ENCODE measurements at regions not wholly inside any gene's neighbourhood (a gene's known extent, or its start where the extent isn't known, plus 50 kb on each side); places are given as distances from the start of the nearest gene placed in this dataset.

GRCh38 chr7:40977533-40977932 is 725.4 kb downstream of the INHBA start:
- ChIA-PET POLR2A (no interaction called here), CTCF (no interaction called here)
- Mint-ChIP-seq H3K4me1 (no peaks in the 10 kb centered on the region), H3K36me3 (ENCODE audit: low read depth) (no peaks in the 10 kb centered on the region), H3K9me3 (peaks cover 10% of the 10 kb centered on the region), H3K27ac (no peak overlapping the region), H3K4me3 (no peak overlapping the region), H3K27me3 (no peaks in the 10 kb centered on the region)
- DNase-seq, result no peak

- no peaks in the 10 kb centered on the region for H3K4me1 Mint-ChIP-seq
- H3K9me3 Mint-ChIP-seq, result peaks cover 12% of the 10 kb centered on the region
- H3K4me3 Mint-ChIP-seq, result no peak overlapping the region
- no peak overlapping the region for H3K27ac Mint-ChIP-seq
- H3K36me3 Mint-ChIP-seq (ENCODE audit: low read depth), result no peaks in the 10 kb centered on the region
- POLR2A ChIA-PET, result no interaction called here
- DNase-seq, result no peak
- CTCF ChIA-PET, result no interaction called here
- H3K27me3 Mint-ChIP-seq, result no peaks in the 10 kb centered on the region
Measured at GRCh38 chr7:40972426-40972825, 730.5 kb downstream of the INHBA start.

- Mint-ChIP-seq H3K4me1 (no peaks in the 10 kb centered on the region), H3K27ac (no peak overlapping the region), H3K27me3 (no peaks in the 10 kb centered on the region), H3K9me3 (peaks cover 18% of the 10 kb centered on the region), H3K36me3 (ENCODE audit: low read depth) (no peaks in the 10 kb centered on the region), H3K4me3 (no peak overlapping the region)
- no peak for DNase-seq
- ChIA-PET CTCF (no interaction called here), POLR2A (no interaction called here)
Measured at GRCh38 chr7:40969641-40970040, 733.2 kb downstream of the INHBA start.

- Mint-ChIP-seq H3K9me3 (peaks cover 17% of the 10 kb centered on the region), H3K4me1 (no peaks in the 10 kb centered on the region), H3K27ac (no peak overlapping the region), H3K27me3 (no peaks in the 10 kb centered on the region), H3K4me3 (no peak overlapping the region), H3K36me3 (ENCODE audit: low read depth) (no peaks in the 10 kb centered on the region)
- CTCF ChIA-PET, result no interaction called here
- POLR2A ChIA-PET, result no interaction called here
- DNase-seq, result no peak
Measured at GRCh38 chr7:40966693-40967092, 736.2 kb downstream of the INHBA start.

GRCh38 chr7:40965774-40966173 is 737.1 kb downstream of the INHBA start:
- CTCF ChIA-PET, result no interaction called here
- POLR2A ChIA-PET, result no interaction called here
- Mint-ChIP-seq H3K27ac (no peak overlapping the region), H3K27me3 (no peaks in the 10 kb centered on the region), H3K36me3 (ENCODE audit: low read depth) (no peaks in the 10 kb centered on the region), H3K4me3 (no peak overlapping the region), H3K4me1 (no peaks in the 10 kb centered on the region), H3K9me3 (peaks cover 17% of the 10 kb centered on the region)
- DNase-seq, result no peak

GRCh38 chr7:40965016-40965415 is 737.9 kb downstream of the INHBA start:
- POLR2A ChIA-PET, result no interaction called here

GRCh38 chr7:40964610-40965009 is 738.3 kb downstream of the INHBA start:
- Mint-ChIP-seq H3K9me3 (peaks cover 16% of the 10 kb centered on the region), H3K27me3 (no peaks in the 10 kb centered on the region), H3K36me3 (ENCODE audit: low read depth) (no peaks in the 10 kb centered on the region), H3K27ac (no peak overlapping the region), H3K4me3 (no peak overlapping the region), H3K4me1 (no peaks in the 10 kb centered on the region)
- CTCF ChIA-PET, result no interaction called here
- DNase-seq, result no peak
- POLR2A ChIA-PET, result no interaction called here

More at GRCh38 chr7:40965016-40965415, 737.9 kb downstream of the INHBA start:
- Mint-ChIP-seq H3K27me3 (no peaks in the 10 kb centered on the region), H3K36me3 (ENCODE audit: low read depth) (no peaks in the 10 kb centered on the region), H3K9me3 (peaks cover 16% of the 10 kb centered on the region), H3K27ac (no peak overlapping the region), H3K4me3 (no peak overlapping the region), H3K4me1 (no peaks in the 10 kb centered on the region)
- DNase-seq, result no peak
- CTCF ChIA-PET, result no interaction called here

- CTCF ChIA-PET, result no interaction called here
- POLR2A ChIA-PET, result no interaction called here
Measured at GRCh38 chr7:40959955-40960354, 742.9 kb downstream of the INHBA start.

GRCh38 chr7:40948239-40948638 is 754.7 kb downstream of the INHBA start:
- Mint-ChIP-seq H3K4me3 (no peak overlapping the region), H3K36me3 (ENCODE audit: low read depth) (no peaks in the 10 kb centered on the region), H3K4me1 (no peaks in the 10 kb centered on the region), H3K27ac (no peak overlapping the region), H3K27me3 (no peaks in the 10 kb centered on the region), H3K9me3 (peaks cover 34% of the 10 kb centered on the region)
- ChIA-PET POLR2A (no interaction called here), CTCF (no interaction called here)
- no peak for DNase-seq

More at GRCh38 chr7:40959955-40960354, 742.9 kb downstream of the INHBA start:
- H3K27ac Mint-ChIP-seq, result no peak overlapping the region
- peaks cover 18% of the 10 kb centered on the region for H3K9me3 Mint-ChIP-seq
- no peak for DNase-seq
- no peaks in the 10 kb centered on the region for H3K36me3 Mint-ChIP-seq (ENCODE audit: low read depth)
- no peak overlapping the region for H3K4me3 Mint-ChIP-seq
- no peaks in the 10 kb centered on the region for H3K4me1 Mint-ChIP-seq
- no peaks in the 10 kb centered on the region for H3K27me3 Mint-ChIP-seq

- Mint-ChIP-seq H3K27ac (no peak overlapping the region), H3K27me3 (no peaks in the 10 kb centered on the region), H3K36me3 (ENCODE audit: low read depth) (no peaks in the 10 kb centered on the region), H3K4me1 (no peaks in the 10 kb centered on the region), H3K9me3 (peaks cover 29% of the 10 kb centered on the region), H3K4me3 (no peak overlapping the region)
- DNase-seq, result no peak
- POLR2A ChIA-PET, result no interaction called here
- CTCF ChIA-PET, result no interaction called here
Measured at GRCh38 chr7:40947566-40947965, 755.3 kb downstream of the INHBA start.

- no peak for DNase-seq
- H3K27me3 Mint-ChIP-seq, result no peaks in the 10 kb centered on the region
- ChIA-PET POLR2A (no interaction called here), CTCF (no interaction called here)
- no peak overlapping the region for H3K27ac Mint-ChIP-seq
- peaks cover 24% of the 10 kb centered on the region for H3K9me3 Mint-ChIP-seq
- H3K36me3 Mint-ChIP-seq (ENCODE audit: low read depth), result no peaks in the 10 kb centered on the region
- no peaks in the 10 kb centered on the region for H3K4me1 Mint-ChIP-seq
- no peak overlapping the region for H3K4me3 Mint-ChIP-seq
Measured at GRCh38 chr7:40946549-40946948, 756.3 kb downstream of the INHBA start.

GRCh38 chr7:40945788-40946187 is 757.1 kb downstream of the INHBA start:
- Mint-ChIP-seq H3K27me3 (no peaks in the 10 kb centered on the region), H3K4me1 (no peaks in the 10 kb centered on the region), H3K4me3 (no peak overlapping the region), H3K36me3 (ENCODE audit: low read depth) (no peaks in the 10 kb centered on the region), H3K27ac (no peak overlapping the region), H3K9me3 (peaks cover 25% of the 10 kb centered on the region)
- ChIA-PET POLR2A (no interaction called here), CTCF (no interaction called here)
- no peak for DNase-seq

GRCh38 chr7:40944981-40945585 is 757.8 kb downstream of the INHBA start:
- no peaks in the 10 kb centered on the region for H3K36me3 Mint-ChIP-seq (ENCODE audit: low read depth)
- no peak overlapping the region for H3K4me3 Mint-ChIP-seq
- H3K27ac Mint-ChIP-seq, result no peak overlapping the region
- DNase-seq, result no peak
- no peaks in the 10 kb centered on the region for H3K27me3 Mint-ChIP-seq
- no peaks in the 10 kb centered on the region for H3K4me1 Mint-ChIP-seq
- peaks cover 20% of the 10 kb centered on the region for H3K9me3 Mint-ChIP-seq
- ChIA-PET POLR2A (no interaction called here), CTCF (no interaction called here)

GRCh38 chr7:40937879-40938278 is 765.0 kb downstream of the INHBA start:
- no peak for DNase-seq
- Mint-ChIP-seq H3K36me3 (ENCODE audit: low read depth) (no peaks in the 10 kb centered on the region), H3K4me3 (no peak overlapping the region), H3K27me3 (no peaks in the 10 kb centered on the region), H3K4me1 (no peaks in the 10 kb centered on the region), H3K9me3 (peaks cover 12% of the 10 kb centered on the region), H3K27ac (no peak overlapping the region)
- ChIA-PET CTCF (no interaction called here), POLR2A (no interaction called here)

- no peak overlapping the region for H3K4me3 Mint-ChIP-seq
- H3K9me3 Mint-ChIP-seq, result peaks cover 10% of the 10 kb centered on the region
- DNase-seq, result no peak
- CTCF ChIA-PET, result no interaction called here
- H3K27me3 Mint-ChIP-seq, result no peaks in the 10 kb centered on the region
- no peaks in the 10 kb centered on the region for H3K4me1 Mint-ChIP-seq
- H3K27ac Mint-ChIP-seq, result no peak overlapping the region
- POLR2A ChIA-PET, result no interaction called here
- no peaks in the 10 kb centered on the region for H3K36me3 Mint-ChIP-seq (ENCODE audit: low read depth)
Measured at GRCh38 chr7:40935435-40935834, 767.5 kb downstream of the INHBA start.
